ENCODE measurements at regions not wholly inside any gene's neighbourhood (a gene's known extent, or its start where the extent isn't known, plus 50 kb on each side); places are given as distances from the start of the nearest gene placed in this dataset.
A peak's percentile ranks its signal among the peaks of the same experiment; 100 is the strongest.

GRCh38 chr1:235017719-235018118 is 110.9 kb downstream of the TOMM20 start:
- no peak for TF ChIP-seq POLR2A (IDR thresholded peaks at IDR 0.05; ENCODE audit: low read depth, low read length)
- no peak for TF ChIP-seq TAF1 (IDR thresholded peaks at IDR 0.05; ENCODE audit: borderline replicate concordance, low read depth, low read length)
- no peak for TF ChIP-seq POLR2AphosphoS5 (IDR thresholded peaks at IDR 0.05; ENCODE audit: low read depth, low read length)
- FAIRE-seq (peak; percentile 53), DNase-seq (ENCODE audit: insufficient read length) (no peak)

GRCh38 chr1:235017191-235017590 is 111.4 kb downstream of the TOMM20 start:
- TF ChIP-seq POLR2AphosphoS5 (IDR thresholded peaks at IDR 0.05; ENCODE audit: low read depth, low read length) (no peak), POLR2A (IDR thresholded peaks at IDR 0.05; ENCODE audit: low read depth, low read length) (no peak), TAF1 (IDR thresholded peaks at IDR 0.05; ENCODE audit: borderline replicate concordance, low read depth, low read length) (no peak)
- peak; percentile 74 for FAIRE-seq
- no peak for DNase-seq (ENCODE audit: insufficient read length)

DNA sequence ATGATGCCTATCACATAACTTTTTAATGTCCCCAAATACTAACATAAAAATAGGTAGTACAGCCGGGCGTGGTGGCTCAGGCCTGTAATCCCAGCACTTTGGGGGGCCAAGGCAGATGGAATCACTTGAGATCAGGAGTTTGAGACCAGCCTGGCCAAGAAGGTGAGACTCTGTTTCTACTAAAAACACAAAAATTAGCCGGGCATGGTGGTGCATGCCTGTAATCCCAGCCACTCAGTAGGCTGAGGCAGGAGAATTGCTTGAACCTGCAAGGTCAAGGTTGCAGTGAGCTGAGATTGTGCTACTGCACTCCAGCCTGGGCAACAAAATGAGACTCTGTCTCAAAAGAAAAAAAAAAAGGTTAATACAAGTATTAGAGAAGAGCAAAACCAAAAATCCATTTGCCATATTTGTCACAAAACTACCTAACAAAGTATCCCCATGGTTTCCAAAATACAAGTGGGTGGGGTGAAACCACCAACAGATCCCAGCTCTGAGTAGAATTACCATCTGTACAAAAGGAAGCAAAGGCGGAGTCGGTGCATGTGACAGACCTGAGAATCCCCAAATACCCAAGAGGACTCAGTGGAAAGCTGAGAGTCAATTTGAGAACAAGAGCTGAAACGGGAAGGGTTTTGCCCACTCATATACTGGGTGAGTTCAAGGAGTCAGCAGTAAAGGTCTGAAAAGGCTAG is 113.2 kb downstream of the TOMM20 start:
- TF ChIP-seq TAF1 (IDR thresholded peaks at IDR 0.05; ENCODE audit: borderline replicate concordance, low read depth, low read length) (no peak), POLR2A (IDR thresholded peaks at IDR 0.05; ENCODE audit: low read depth, low read length) (no peak; the same call in 1 of the 2 replicates), POLR2AphosphoS5 (IDR thresholded peaks at IDR 0.05; ENCODE audit: low read depth, low read length) (no peak; the same call in 1 of the 2 replicates)
- peak; percentile 97 for FAIRE-seq
- DNase-seq (ENCODE audit: insufficient read length): no peak

- TF ChIP-seq POLR2AphosphoS5 (IDR thresholded peaks at IDR 0.05; ENCODE audit: low read depth, low read length) (no peak), POLR2A (IDR thresholded peaks at IDR 0.05; ENCODE audit: low read depth, low read length) (no peak), TAF1 (IDR thresholded peaks at IDR 0.05; ENCODE audit: borderline replicate concordance, low read depth, low read length) (no peak)
- FAIRE-seq (no peak), DNase-seq (ENCODE audit: insufficient read length) (no peak)
These were observed 113.9 kb downstream of the TOMM20 start for GRCh38 chr1:235014756-235015155.

- no peak for DNase-seq (ENCODE audit: insufficient read length)
- no peak for TF ChIP-seq TAF1 (IDR thresholded peaks at IDR 0.05; ENCODE audit: borderline replicate concordance, low read depth, low read length)
- 0 out of 2 replicates have a peak, but pooled peaks have one; percentile 2 for TF ChIP-seq POLR2AphosphoS5 (IDR thresholded peaks at IDR 0.05; ENCODE audit: low read depth, low read length)
- peak; percentile 42 for FAIRE-seq
These were observed 115.1 kb downstream of the TOMM20 start for GRCh38 chr1:235013512-235013911.

DNA sequence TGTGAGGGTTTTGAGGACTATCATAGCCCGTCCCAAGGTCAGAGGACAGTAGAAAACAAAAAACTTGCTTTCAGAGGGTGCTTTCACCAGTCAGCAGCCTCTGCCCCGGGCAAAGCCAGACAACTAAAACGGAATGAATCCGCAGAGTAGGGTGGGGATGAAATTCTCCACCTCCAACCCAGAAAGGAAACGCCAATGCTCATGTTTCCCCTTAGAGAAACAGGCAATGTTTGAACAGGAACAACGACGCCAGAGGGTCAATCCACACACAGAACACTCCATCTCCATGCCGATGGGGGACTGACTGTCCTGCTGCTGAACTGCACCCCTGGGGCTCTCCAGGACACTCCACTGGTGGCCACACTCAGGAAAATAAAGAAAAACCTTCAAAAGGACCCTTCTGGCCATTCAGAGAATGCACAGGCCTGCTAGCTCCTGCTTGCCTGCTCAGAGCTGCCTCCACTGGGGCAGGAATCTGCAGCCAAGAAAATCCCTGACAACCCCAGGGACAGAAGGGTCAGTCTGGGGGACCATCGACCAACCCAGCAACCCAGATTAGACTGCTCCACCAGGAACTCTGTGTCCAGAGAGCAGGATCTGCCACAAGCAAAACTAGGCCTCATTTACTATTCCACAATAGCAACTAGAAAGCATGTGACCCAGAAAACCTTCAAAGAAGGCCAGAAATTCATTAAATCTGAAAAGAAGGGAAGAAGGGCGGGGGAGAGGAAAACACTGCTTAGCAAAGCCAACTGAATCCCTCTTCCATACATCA is 116.0 kb downstream of the TOMM20 start:
- TF ChIP-seq POLR2AphosphoS5 (IDR thresholded peaks at IDR 0.05; ENCODE audit: low read depth, low read length) (peak; percentile 79), TAF1 (IDR thresholded peaks at IDR 0.05; ENCODE audit: borderline replicate concordance, low read depth, low read length) (no peak), POLR2A (IDR thresholded peaks at IDR 0.05; ENCODE audit: low read depth, low read length) (peak; percentile 31; the same call in 1 of the 2 replicates)
- FAIRE-seq (peak; percentile 65), DNase-seq (ENCODE audit: insufficient read length) (no peak)

DNA sequence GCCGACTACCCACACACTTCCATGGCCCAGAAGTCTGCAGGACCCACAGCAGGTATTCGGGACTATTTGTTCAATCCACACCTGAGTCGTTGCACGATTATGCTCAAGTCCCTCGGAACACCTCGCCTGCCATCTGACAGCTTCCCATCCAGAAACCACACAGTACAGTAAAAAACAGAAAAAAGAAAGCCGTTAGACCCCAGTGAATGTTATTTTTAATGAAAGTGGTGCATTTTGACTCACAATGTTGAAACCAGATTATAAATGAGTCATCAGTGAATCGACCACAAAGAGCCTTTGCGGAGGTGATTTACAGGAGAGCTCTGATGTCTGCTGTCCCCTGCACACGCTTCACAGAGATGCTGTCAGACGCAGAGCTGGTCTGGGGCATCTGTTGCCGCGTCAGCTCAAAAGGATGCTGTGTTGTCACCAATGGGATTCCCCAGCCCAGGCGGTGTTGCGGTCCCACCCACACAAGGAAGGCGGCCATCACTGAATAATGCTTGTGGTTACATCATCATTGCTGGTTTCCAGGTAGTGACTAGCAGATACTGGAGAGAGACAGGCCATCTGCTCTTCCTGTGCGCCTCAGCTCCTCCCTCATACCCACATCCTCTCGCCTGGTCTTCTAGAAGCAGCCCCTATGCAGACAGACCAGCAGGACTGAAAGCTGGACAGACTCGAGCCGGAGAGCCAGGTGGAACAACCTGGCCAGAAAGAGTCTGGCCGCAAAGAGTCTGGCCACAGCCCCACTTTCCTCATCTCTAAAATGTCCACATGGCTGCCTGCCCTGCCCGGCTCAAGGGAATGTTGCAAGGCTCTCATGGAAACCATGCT is 116.8 kb downstream of the TOMM20 start:
- TF ChIP-seq TAF1 (IDR thresholded peaks at IDR 0.05; ENCODE audit: borderline replicate concordance, low read depth, low read length): peak; percentile 80
- peak; percentile 72; the same call in 1 of the 2 replicates for TF ChIP-seq POLR2AphosphoS5 (IDR thresholded peaks at IDR 0.05; ENCODE audit: low read depth, low read length)
- peak; percentile 81 for TF ChIP-seq POLR2A (IDR thresholded peaks at IDR 0.05; ENCODE audit: low read depth, low read length)
- peak; percentile 99 for FAIRE-seq
- peak; percentile 48 for DNase-seq (ENCODE audit: insufficient read length)

DNA sequence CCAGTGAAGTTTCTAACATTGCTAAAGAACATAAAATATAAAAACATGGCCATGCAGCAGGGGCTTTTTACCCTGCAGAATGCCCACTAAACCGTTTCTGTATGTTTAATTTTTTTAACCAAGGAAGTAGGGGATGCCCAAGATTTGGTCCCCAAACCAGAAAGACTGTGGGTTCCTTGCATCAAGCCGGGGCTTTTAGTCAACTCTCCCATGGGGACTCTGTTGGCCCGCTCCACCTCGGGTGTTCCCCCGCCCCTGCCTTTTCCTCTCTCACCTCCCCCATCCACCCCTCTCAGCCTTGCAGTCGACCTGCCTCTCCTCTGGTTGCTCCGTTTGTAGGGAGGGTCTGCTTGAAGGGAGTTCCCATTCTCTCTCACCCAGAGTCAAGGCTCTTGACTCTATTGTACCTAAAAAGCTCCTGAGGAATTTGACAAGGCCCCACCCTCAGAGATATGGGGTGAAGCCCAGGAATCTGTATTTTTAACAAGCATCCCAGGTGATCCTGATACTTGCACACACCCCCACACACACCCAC is 117.5 kb downstream of the TOMM20 start:
- DNase-seq (ENCODE audit: insufficient read length): no peak
- FAIRE-seq: no peak
- TF ChIP-seq TAF1 (IDR thresholded peaks at IDR 0.05; ENCODE audit: borderline replicate concordance, low read depth, low read length) (no peak), POLR2AphosphoS5 (IDR thresholded peaks at IDR 0.05; ENCODE audit: low read depth, low read length) (no peak), POLR2A (IDR thresholded peaks at IDR 0.05; ENCODE audit: low read depth, low read length) (no peak)

DNA sequence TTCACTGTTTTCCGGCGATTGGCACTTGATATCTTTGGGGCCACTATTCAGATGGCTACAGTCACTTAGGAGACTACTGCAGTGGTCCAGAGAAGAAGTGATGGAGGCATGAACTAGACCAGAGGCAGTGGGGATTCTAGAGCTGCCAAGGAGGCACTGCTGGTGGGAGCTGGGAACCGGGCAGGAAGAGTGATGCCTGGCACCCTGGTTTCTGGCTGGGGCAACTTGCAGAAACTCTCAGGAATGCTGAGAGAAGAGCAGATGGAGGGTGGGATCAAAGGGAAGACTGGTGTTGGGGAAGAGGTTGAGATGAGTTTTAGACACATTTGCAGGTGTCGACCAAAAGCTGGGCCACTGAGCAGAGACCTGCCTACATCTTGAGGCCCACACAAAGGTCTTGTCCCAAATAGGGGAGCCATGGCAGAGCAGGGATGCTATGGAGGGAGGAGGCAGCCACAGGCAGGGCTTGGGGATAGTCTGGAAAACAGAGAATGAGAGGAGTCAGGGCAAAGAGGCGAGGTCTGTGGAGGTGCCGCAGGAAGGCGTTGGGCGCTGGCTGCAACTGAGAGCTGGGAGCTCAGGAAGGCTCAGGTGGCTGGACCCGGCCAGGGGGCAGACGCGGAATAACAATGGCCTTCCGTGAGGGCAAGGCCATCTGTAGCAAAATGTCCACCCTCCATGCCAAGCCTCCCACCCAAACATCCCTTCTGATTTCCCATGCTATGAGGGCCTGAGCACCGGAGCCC is 118.9 kb downstream of the TOMM20 start:
- FAIRE-seq (no peak), DNase-seq (ENCODE audit: insufficient read length) (no peak)
- TF ChIP-seq POLR2A (IDR thresholded peaks at IDR 0.05; ENCODE audit: low read depth, low read length) (no peak), TAF1 (IDR thresholded peaks at IDR 0.05; ENCODE audit: borderline replicate concordance, low read depth, low read length) (no peak), POLR2AphosphoS5 (IDR thresholded peaks at IDR 0.05; ENCODE audit: low read depth, low read length) (no peak)

DNA sequence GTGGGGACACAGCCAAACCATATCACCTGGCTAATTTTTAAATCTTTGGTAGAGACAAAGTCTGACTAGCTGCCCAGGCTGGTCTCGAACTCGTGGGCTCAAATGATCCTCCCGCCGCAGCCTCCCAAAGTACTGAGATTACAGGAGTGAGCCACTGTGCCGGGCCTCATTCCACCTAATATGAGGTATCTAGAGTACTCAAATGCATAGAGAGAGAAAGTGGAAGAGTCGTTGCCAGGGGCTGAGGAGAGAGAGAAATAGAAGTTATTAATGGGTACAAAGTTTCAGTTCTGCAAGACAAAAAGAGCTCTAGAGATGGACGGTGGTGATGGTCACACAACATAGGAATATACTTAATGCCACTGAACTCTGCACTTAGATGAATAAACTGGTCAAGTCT is 119.6 kb downstream of the TOMM20 start:
- TF ChIP-seq POLR2A (IDR thresholded peaks at IDR 0.05; ENCODE audit: low read depth, low read length) (no peak), POLR2AphosphoS5 (IDR thresholded peaks at IDR 0.05; ENCODE audit: low read depth, low read length) (no peak), TAF1 (IDR thresholded peaks at IDR 0.05; ENCODE audit: borderline replicate concordance, low read depth, low read length) (no peak)
- FAIRE-seq (no peak), DNase-seq (ENCODE audit: insufficient read length) (no peak)
